Fibroblast of skin of scalp (primary cell): ENCODE measurements at regions not wholly inside any gene's neighbourhood (a gene's known extent, or its start where the extent isn't known, plus 50 kb on each side); places are given as distances from the start of the nearest gene placed in this dataset.

Experiments used
- DNase-seq: peaks from one replicate; pipeline ENCODE4 v3.0.0-alpha.2; 2013

GRCh38 chr3:3559786-3560185 lies 239.4 kb upstream of the LRRN1 start:
- DNase-seq = peak; percentile 3

GRCh38 chr3:3556078-3556477 lies 243.2 kb upstream of the LRRN1 start:
- no peak for DNase-seq

- DNase-seq = no peak
Measured at GRCh38 chr3:3553236-3553635, 246.0 kb upstream of the LRRN1 start.

DNA sequence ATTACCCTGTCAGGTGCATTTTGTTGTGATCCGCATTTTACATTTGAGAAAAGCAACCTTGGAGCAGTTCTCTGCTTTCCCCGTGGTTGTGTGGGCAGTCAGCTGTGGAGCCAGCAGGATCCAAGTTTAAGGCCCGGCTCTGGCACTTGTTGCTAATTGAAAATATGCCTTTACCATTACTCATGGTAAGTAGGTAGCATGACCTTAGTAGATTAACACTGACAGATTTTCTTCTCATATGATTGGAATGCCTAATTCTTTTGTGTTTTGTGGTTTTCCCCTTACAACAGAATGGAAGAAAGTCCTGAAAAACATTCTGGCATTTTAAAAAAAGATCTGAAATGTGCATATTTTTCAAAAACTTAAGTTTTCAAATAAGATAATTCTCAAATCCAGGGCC lies 246.5 kb upstream of the LRRN1 start:
- DNase-seq = peak; percentile 42

GRCh38 chr3:3551981-3552380 lies 247.2 kb upstream of the LRRN1 start:
- peak; percentile 46 for DNase-seq

GRCh38 chr3:3545360-3545759 lies 253.9 kb upstream of the LRRN1 start:
- DNase-seq = no peak

DNA sequence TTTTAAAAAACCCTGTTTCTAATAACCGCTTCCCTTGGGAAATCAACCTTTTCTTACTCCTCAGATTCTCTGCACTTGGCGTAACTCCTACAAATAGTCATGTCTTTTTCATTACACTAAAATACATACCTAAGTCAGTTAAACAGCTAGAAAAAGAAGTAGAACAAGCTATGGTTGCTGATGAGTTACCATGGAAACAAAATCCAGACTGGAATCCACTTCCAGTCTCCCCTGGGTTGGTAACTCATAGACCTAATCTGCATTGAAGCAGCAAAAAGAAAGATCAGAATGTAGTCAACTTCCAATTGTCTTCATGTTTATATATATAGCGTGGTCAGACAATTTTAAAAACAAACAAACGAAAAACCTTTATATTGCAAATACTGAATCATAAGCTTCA lies 260.8 kb upstream of the LRRN1 start:
- DNase-seq = no peak

DNA sequence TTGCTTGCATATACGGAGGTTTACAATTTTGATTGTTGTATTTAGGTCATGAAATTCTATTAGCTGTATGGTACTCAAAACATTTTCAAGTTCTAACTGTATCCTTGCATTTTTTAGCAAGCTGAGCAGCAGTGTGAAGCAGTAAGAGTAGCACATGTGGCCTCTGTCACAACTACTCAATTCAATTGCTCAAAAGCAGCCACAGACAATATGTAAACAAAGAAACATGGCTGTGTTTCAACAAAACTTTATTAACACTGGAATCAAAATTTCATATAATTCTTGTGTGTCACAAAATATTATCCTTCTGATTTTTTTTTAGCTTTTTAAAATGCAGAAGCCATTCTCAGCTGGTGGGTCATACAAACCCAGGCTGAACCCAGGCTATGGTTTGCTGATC lies 266.7 kb upstream of the LRRN1 start:
- no peak for DNase-seq

- no peak for DNase-seq
Measured at GRCh38 chr3:3531476-3531875, 267.8 kb upstream of the LRRN1 start.

- no peak for DNase-seq
Measured at GRCh38 chr3:3519266-3519665, 280.0 kb upstream of the LRRN1 start.

- no peak for DNase-seq
Measured at GRCh38 chr3:3516996-3517395, 282.2 kb upstream of the LRRN1 start.

DNA sequence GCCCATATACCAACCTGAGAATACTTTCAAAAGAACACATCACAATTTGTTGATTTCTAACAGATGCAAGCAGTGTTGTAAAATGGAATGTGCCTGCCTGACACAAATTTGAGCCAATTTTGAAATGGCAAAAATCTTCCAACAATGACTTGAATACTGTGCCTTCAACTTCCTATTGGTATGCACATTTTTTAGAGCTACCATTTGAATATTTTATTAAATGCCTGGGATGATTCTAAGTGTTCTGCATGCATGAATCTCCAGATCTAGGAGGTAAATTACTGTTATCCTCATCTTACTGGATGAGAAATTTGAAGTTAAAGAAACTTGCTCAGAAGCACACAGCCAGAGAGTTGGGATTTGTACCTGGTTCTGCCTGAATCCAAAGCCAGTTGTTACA lies 282.8 kb upstream of the LRRN1 start:
- no peak for DNase-seq

DNA sequence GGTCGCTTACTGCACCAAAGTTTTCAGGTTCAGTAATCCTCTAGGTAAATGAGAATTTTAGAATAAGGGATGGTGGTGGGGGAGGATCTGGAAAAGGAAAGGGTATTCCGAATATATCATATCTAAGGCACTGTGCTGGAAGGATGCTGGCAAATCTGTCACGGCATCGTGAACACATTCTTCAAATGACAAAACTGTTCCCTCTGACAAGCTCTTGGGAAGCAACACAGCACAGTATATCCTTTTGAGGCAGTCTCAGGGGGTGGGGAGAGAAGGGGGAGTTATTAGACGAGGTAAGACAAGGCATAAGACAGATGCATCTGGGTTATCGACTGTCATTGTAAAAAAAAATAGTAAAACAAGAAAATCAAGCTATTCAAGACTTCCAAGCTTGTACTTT lies 289.6 kb upstream of the LRRN1 start:
- no peak for DNase-seq

- DNase-seq = no peak
Measured at GRCh38 chr3:3504686-3505085, 294.5 kb upstream of the LRRN1 start.

DNA sequence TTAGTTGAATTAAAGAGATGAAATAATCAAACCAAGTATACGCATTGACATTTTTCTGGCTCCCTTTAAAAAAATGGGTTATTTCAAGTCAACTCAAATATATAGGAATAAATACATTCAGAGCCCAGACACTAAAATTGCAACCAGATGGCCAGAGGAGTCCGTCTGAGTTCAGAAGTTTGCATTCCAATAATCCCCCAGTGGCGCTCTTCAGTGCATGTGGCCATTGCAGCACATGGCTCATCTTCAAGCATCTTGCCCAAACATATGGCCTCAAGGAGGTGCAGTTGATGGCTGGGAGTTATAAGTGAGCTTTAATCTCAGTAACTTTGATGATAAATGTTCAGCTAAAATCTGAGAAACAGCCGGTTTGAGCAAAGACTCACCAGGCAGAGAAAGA lies 295.8 kb upstream of the LRRN1 start:
- DNase-seq = peak; percentile 74

- DNase-seq = no peak
Measured at GRCh38 chr3:3499987-3500386, 299.2 kb upstream of the LRRN1 start.

DNA sequence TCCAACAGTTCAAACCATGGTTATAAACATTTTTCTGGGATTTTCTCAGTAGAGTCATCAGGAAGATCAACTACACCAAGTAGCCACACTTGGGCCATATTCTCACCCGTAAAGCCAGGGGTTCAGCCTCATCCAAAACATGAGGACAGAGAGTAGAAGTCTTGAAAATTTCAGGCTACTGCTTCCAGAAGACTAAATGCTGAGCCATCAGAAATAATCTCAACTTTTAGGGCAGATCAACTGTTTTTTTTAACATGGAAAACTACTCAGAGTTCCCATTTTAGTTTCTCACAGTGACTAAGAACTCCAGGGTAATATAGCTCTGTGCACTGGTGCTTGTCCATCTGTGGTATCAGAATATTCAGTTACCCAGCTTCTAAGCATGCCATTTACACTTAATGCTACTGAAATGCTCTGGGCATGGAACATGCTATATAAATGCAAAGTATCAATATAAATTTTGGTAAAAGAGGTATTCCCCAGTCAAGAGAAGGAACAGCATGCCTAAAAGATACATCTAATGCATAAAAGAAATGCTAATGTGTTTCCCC lies 300.1 kb upstream of the LRRN1 start:
- DNase-seq = no peak

- no peak for DNase-seq
Measured at GRCh38 chr3:3495611-3496010, 303.6 kb upstream of the LRRN1 start.

- no peak for DNase-seq
Measured at GRCh38 chr3:3476669-3477068, 297.2 kb upstream of the CRBN start.

DNA sequence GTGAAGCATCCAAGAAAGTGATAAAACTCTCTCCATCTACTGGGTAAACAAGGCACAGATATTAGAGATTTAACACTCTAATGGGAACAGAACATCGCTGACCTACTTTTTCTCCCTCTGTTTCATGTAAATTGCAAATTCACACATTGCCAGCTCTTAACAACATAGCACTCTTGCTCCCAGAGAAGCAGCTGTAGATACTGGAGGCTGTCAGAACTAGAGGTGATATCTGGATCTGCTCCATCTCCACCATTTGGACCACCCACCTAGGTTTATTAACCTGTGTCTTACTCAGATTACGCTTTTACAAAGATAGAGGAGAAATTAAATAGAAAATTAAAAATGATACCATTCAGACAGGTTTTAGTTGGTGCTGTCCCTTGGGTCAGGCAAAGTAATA lies 289.1 kb upstream of the CRBN start:
- DNase-seq = no peak

GRCh38 chr3:3464131-3464530 lies 284.6 kb upstream of the CRBN start:
- no peak for DNase-seq

- no peak for DNase-seq
Measured at GRCh38 chr3:3461317-3461716, 281.8 kb upstream of the CRBN start.

DNA sequence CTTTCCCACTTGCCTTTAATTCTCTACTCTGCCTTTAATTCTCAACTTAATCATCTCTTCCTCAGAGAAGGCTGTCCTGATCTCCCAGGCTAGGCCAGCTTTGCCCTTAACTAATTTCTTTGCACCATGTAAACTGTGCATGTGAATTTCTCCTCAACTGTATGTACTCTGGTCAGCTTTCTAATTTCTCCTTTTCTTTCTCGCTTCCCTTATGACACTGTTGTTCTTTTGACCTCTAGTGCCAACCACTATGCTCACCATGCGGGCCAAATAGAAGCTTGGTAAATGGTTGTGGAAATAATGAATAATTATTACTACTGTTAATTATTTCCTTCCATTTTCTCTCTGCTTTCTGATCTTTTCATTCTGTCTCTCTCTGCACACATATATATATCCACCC lies 269.0 kb upstream of the CRBN start:
- DNase-seq = no peak

GRCh38 chr3:3447641-3448040 lies 268.1 kb upstream of the CRBN start:
- no peak for DNase-seq

GRCh38 chr3:3446251-3446650 lies 266.8 kb upstream of the CRBN start:
- DNase-seq = no peak

GRCh38 chr3:3443482-3443881 lies 264.0 kb upstream of the CRBN start:
- no peak for DNase-seq
